Heart left ventricle (tissue), 16 donors: ENCODE measurements at regions not wholly inside any gene's neighbourhood (a gene's known extent, or its start where the extent isn't known, plus 50 kb on each side); places are given as distances from the start of the nearest gene placed in this dataset.

Experiments
- ATAC-seq, 4 donors: fragments of 200-7000 bp; cut with Tn5 transposase; one replicate each; pipeline ENCODE4 v1.9.1; 2020 to 2022; ENCODE audit warnings: moderate library complexity in 4 of 4, mild to moderate bottlenecking in 3 of 4, moderate number of reproducible peaks in 1 of 4
- DNase-seq, 5 donors: peaks; one replicate each; pipeline ENCODE4 v3.0.0-alpha.2; 2020
- H3K27ac ChIP-seq, 12 donors: fragments of 200-600 bp; sonication (generic) in 4 of 12; one replicate each; pipeline versions ENCODE4 v1.5.0 to v1.8.0; 2016 to 2022; ENCODE audit warnings: mild to moderate bottlenecking in 2 of 12
- H3K27me3 ChIP-seq, 9 donors: fragments of 200-600 bp; sonication (generic) in 2 of 9; one replicate each; pipeline versions ENCODE4 v1.5.1 to v1.8.0; 2016 to 2022; ENCODE audit warnings: mild to moderate bottlenecking in 3 of 9
- H3K36me3 ChIP-seq, 9 donors: fragments of 200-600 bp; sonication (generic) in 2 of 9; one replicate each; pipeline versions ENCODE4 v1.5.0 to v1.8.0; 2018 to 2022; ENCODE audit warnings: mild to moderate bottlenecking in 2 of 9
- H3K4me1 ChIP-seq, 12 donors: fragments of 200-600 bp; sonication (generic) in 4 of 12; one replicate each; pipeline versions ENCODE4 v1.5.0 to v1.8.0; 2016 to 2022; ENCODE audit warnings: mild to moderate bottlenecking in 3 of 12
- H3K4me3 ChIP-seq, 12 donors: fragments of 200-600 bp; sonication (generic) in 4 of 12; one replicate each; pipeline versions ENCODE4 v1.5.0 to v1.8.0; 2017 to 2022; ENCODE audit warnings: mild to moderate bottlenecking in 9 of 12, moderate library complexity in 4 of 12
- H3K9me3 ChIP-seq, 12 donors: fragments of 200-600 bp; sonication (generic) in 4 of 12; one replicate each; pipeline versions ENCODE4 v1.5.0 to v1.8.0; 2016 to 2022; ENCODE audit warnings: mild to moderate bottlenecking in 1 of 12
- CTCF ChIP-seq, 12 donors: fragments of 200-600 bp; sonication (generic) in 4 of 12; IDR thresholded peaks; one replicate each; pipeline versions ENCODE4 v1.5.0 to v1.8.0; 2018 to 2022; ENCODE audit warnings: antibody characterized with exemption in 12 of 12, mild to moderate bottlenecking in 5 of 12
- POLR2A ChIP-seq, 2 donors: fragments of 450-650 bp; IDR thresholded peaks; one replicate each; pipeline ENCODE4 v1.6.1; 2017; ENCODE audit warnings: antibody characterized with exemption in 2 of 2, mild to moderate bottlenecking in 2 of 2, moderate library complexity in 2 of 2
- WGBS, 4 donors: extraction: QIAGEN DNeasy Blood & Tissue Kit in 2 of 4; methylation state at CpG; one replicate each; pipeline versions ENCODE4 v1.1.5 to v1.1.7; 2013 to 2018; 5-methylcytosine and 5-hydroxymethylcytosine counted together
- intact Hi-C, 10 donors: fragments of 100-400 bp; cut with DNase I; formaldehyde crosslinking; loops; one replicate each; pipeline versions ENCODE4 v1.11.1 to v1.14.2; 2022
- donor health status: ischemic (EF 13 %, LVEDD 7.1; RV severe dilation, severe dysfunction).
- donor health status: healthy with polysubstance abuse.
- donor health status: DM: no; HTN: yes; CAD: no.
- donor health status: DM: no; HTN: no; CAD: no.
- donor health status: ischemic (EF 25% LVEDD 6.9; RV normal size, moderate dysfunction).
- donor health status: ischemic (EF 25% LVEDD 5.7; RV mildly dilated, moderate dysfunction).
- donor health status: healthy.
- donor health status: DM: yes; HTN: yes; CAD: no.
- donor health status: ischemic (EF 35%, LVEDD 5.7; RV mildly dilated, moderate dysfunction).
- donor health status: nonischemic (EF 11% LVEDD 7.7; RV severe dilation, severe dysfunction).
- donor health status: DM: yes; HTN: yes; CAD: no.
- donor health status: PGD.
- donor health status: ischemic (EF 29% LVEDD 5.4; RV normal size, mild dysfunction).
- donor health status: nonischemic (EF 23%, LVEDD 6.1; RV moderate dilation, normal function).

GRCh38 chr5:103358305-103358995 is 99.9 kb downstream of the MACIR start:
- WGBS, 4 donors = 37 to 58% (median 41%) methylated on average over 6 of the region's 6 CpGs
- Histone ChIP-seq H3K4me1 (peaks cover 0 to 29% (median 2%) of the 10 kb centered on the region in 12 donors), H3K4me3 (no peak overlapping the region), H3K9me3 (no peaks in the 10 kb centered on the region), H3K27ac (no peak overlapping the region), H3K36me3 (no peaks in the 10 kb centered on the region), H3K27me3 (no peaks in the 10 kb centered on the region)
- intact Hi-C loops = no loop called here
- DNase-seq (no peak), ATAC-seq (peak in 2 of 4 donors; percentile 34 to 59)
- TF ChIP-seq CTCF (IDR thresholded peaks at IDR 0.05) (no peak), POLR2A (IDR thresholded peaks at IDR 0.05) (no peak)

- Histone ChIP-seq H3K4me3 (no peak overlapping the region), H3K27ac (no peak overlapping the region), H3K36me3 (no peaks in the 10 kb centered on the region), H3K4me1 (peaks cover 0 to 29% (median 2%) of the 10 kb centered on the region in 12 donors), H3K9me3 (no peaks in the 10 kb centered on the region), H3K27me3 (peaks cover 0 to 3% (median 0%) of the 10 kb centered on the region in 9 donors)
- ATAC-seq (no peak), DNase-seq (no peak)
- intact Hi-C loops = no loop called here
- TF ChIP-seq CTCF (IDR thresholded peaks at IDR 0.05) = no peak
- no peak for TF ChIP-seq POLR2A (IDR thresholded peaks at IDR 0.05)
- 55 to 64% (median 59%) methylated on average over 3 of the region's 3 CpGs for WGBS, 4 donors
Observed at GRCh38 chr5:103357636-103358035, 99.1 kb downstream of the MACIR start.

- WGBS, 4 donors = 79 to 85% (median 81%) methylated on average over 3 of the region's 3 CpGs
- ATAC-seq = no peak
- TF ChIP-seq CTCF (IDR thresholded peaks at IDR 0.05) (no peak), POLR2A (IDR thresholded peaks at IDR 0.05) (no peak)
- intact Hi-C loops = no loop called here
- no peak for DNase-seq
- no peaks in the 10 kb centered on the region for H3K9me3 ChIP-seq
- H3K36me3 ChIP-seq = no peaks in the 10 kb centered on the region
- H3K27ac ChIP-seq = no peak overlapping the region
- H3K27me3 ChIP-seq = peaks cover 0 to 3% (median 0%) of the 10 kb centered on the region in 9 donors
- H3K4me3 ChIP-seq = no peak overlapping the region
- H3K4me1 ChIP-seq = peaks cover 0 to 29% (median 2%) of the 10 kb centered on the region in 12 donors
Observed at GRCh38 chr5:103356350-103357091, 98.0 kb downstream of the MACIR start.

GRCh38 chr5:103355579-103355978 is 97.0 kb downstream of the MACIR start:
- Histone ChIP-seq H3K4me1 (peaks cover 0 to 29% (median 2%) of the 10 kb centered on the region in 12 donors), H3K36me3 (no peaks in the 10 kb centered on the region), H3K27me3 (peaks cover 0 to 3% (median 0%) of the 10 kb centered on the region in 9 donors), H3K9me3 (no peaks in the 10 kb centered on the region), H3K4me3 (no peak overlapping the region), H3K27ac (no peak overlapping the region)
- DNase-seq (no peak), ATAC-seq (no peak)
- 0 to 15% (median 12%) methylated on average over 2 of the region's 2 CpGs for WGBS, 4 donors
- intact Hi-C loops = no loop called here
- TF ChIP-seq CTCF (IDR thresholded peaks at IDR 0.05) (no peak), POLR2A (IDR thresholded peaks at IDR 0.05) (no peak)
